GM21619 (cell line): ENCODE measurements at regions not wholly inside any gene's neighbourhood (a gene's known extent, or its start where the extent isn't known, plus 50 kb on each side); places are given as distances from the start of the nearest gene placed in this dataset.

Experiments
- ATAC-seq: cut with Tn5 transposase; IDR thresholded peaks from one replicate; pipeline ENCODE4 v1.9.1; 2021; ENCODE audit not compliant: unreplicated experiment

GRCh38 chr2:8165550-8165949, 516.3 kb upstream of the ID2 start:
- no peak for ATAC-seq

GRCh38 chr2:8168022-8168717, 513.7 kb upstream of the ID2 start:
- no peak for ATAC-seq

- ATAC-seq: no peak
These were observed 512.9 kb upstream of the ID2 start for GRCh38 chr2:8168876-8169424.

GRCh38 chr2:8169443-8169842, 512.4 kb upstream of the ID2 start:
- ATAC-seq: no peak

- ATAC-seq: no peak
These were observed 511.1 kb upstream of the ID2 start for GRCh38 chr2:8170552-8171327.

GRCh38 chr2:8171608-8172007, 510.2 kb upstream of the ID2 start:
- no peak for ATAC-seq

- no peak for ATAC-seq
These were observed 509.2 kb upstream of the ID2 start for GRCh38 chr2:8172661-8173060.

- ATAC-seq: no peak
These were observed 507.1 kb upstream of the ID2 start for GRCh38 chr2:8174641-8175257.

GRCh38 chr2:8176887-8177286, 505.0 kb upstream of the ID2 start:
- ATAC-seq: no peak

GRCh38 chr2:8177566-8177965, 504.3 kb upstream of the ID2 start:
- ATAC-seq: no peak

GRCh38 chr2:8178911-8179310, 502.9 kb upstream of the ID2 start:
- no peak for ATAC-seq

GRCh38 chr2:8189316-8189715, 492.5 kb upstream of the ID2 start:
- ATAC-seq: no peak

GRCh38 chr2:8190279-8190678, 491.6 kb upstream of the ID2 start:
- no peak for ATAC-seq

GRCh38 chr2:8191427-8191826, 490.4 kb upstream of the ID2 start:
- ATAC-seq: no peak

- no peak for ATAC-seq
These were observed 488.7 kb upstream of the ID2 start for GRCh38 chr2:8193146-8193545.

- ATAC-seq: no peak
These were observed 487.9 kb upstream of the ID2 start for GRCh38 chr2:8193686-8194615.

GRCh38 chr2:8195784-8196183, 486.1 kb upstream of the ID2 start:
- no peak for ATAC-seq

GRCh38 chr2:8196316-8196715, 485.5 kb upstream of the ID2 start:
- no peak for ATAC-seq

GRCh38 chr2:8197101-8197500, 484.8 kb upstream of the ID2 start:
- no peak for ATAC-seq

GRCh38 chr2:8197825-8198224, 484.0 kb upstream of the ID2 start:
- ATAC-seq: no peak
